HG03354 (cell line): ENCODE measurements at regions not wholly inside any gene's neighbourhood (a gene's known extent, or its start where the extent isn't known, plus 50 kb on each side); places are given as distances from the start of the nearest gene placed in this dataset.

Experiments used
- ATAC-seq: cut with Tn5 transposase; IDR thresholded peaks from one replicate; pipeline ENCODE4 v1.9.1; 2021; ENCODE audit warnings: mild to moderate bottlenecking; ENCODE audit not compliant: unreplicated experiment, poor library complexity, severe bottlenecking

GRCh38 chr4:83837614-83838308 is 301.9 kb downstream of the GPAT3 start:
- ATAC-seq, result no peak

DNA sequence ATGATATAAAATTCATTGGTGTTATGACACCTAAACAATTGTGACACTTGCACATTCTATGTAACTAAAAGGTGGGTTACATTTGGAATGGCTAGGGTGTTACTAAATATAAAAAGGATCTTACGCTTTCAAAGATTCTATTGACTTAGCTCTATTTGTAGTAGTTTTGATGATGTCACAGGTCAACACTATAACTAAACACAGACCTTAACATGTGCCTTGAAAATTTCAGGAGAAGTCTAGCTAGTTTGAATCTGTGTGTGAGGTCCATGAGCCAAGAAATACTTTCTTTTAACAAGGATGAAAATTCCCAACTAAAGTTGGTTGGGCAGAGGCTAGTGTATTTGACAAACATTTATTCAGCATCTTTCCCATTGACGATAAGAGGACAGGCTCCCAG is 298.0 kb downstream of the GPAT3 start:
- ATAC-seq, result no peak

GRCh38 chr4:83832110-83832825 is 296.4 kb downstream of the GPAT3 start:
- no peak for ATAC-seq

DNA sequence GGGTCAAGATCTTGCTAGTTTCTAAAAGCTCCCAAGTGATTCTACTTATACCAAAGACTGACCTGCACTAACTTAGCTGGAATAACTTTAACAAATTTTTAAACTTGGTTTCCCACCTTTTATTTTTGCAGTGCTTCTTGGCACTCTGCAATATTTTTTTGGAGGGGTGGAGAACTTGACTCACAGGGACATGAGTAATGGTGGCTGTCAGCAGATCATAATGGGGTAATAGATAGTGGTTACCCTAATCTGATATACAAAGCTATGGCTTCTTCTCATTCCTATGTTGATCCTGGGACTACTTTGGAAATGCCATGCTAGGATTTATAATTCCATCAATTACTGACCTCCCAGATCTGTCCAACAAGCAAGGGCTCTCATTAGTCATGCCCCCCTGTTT is 295.7 kb downstream of the GPAT3 start:
- ATAC-seq, result no peak

DNA sequence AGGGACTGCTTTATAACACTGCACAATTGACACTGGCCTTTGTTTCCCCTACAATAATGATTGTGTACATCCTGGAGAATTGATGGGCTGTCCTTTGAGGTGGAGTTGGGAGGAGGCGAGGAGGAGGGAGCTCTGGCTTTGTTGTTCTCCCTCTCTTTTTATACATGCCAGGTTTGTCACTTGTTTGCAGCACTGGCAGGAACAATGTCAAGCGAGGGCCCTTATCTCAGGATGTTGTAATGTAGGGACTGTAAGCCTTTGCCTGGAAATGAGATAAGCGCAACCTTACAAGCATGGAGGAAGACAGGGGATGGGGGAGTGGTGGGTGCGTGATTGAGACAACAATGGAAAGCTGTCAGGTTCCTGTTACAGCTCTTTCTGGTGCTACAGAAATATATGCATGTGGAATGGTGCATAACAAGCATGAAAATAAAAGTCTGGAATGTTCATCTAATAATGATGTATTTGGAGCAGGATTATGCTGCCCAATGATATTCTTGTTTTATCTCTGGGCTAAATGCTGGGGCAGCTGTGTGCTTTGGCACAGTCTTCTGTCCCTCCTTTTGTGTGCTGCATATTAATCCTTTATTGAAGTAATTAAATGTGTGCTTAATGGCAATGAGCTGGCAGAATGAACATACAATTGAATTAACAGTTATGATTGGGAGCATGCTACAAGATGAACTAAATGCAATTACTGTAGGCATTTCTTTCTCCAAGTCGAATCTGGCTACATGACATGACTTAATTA is 294.4 kb downstream of the GPAT3 start:
- no peak for ATAC-seq

- ATAC-seq, result no peak
Observed at GRCh38 chr4:83828601-83829000, 292.7 kb downstream of the GPAT3 start.

DNA sequence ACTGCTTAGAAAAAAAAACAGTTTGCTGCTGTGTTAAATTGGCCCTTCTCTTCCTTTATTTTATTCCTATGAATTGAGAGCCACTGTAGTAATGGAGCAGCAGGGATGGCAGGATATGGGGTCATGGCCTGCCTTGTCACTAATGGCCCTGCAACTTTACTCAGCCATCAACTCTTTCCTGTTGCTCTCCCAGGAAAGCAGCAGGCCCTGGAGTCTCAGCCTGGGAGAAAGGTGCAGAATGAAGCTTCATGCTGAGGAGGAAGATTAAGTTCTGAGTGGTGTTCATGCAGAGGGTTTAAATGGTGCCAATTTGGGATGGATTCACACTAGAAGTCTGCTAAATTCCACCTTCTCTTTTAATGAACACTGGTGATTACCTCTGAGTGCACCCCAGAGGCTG is 285.6 kb downstream of the GPAT3 start:
- no peak for ATAC-seq

DNA sequence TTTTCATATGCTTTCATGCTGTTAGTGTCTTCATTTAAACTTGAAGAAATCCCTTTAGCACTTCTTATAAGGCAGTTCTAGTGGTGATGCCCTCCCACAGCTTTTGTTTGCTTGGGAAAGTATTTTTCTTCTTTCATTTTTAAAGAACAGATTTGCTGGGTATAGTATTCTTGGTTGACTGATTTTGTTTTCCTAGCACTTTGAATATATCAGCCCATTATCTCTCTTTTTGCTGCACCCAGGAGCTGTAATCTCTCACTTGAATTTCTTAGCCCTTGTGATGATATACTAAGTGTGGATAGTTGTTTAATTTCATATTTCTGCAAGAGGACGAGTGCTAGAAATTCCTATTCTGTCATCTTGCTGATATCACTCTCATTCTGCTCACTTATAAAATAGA is 283.7 kb downstream of the GPAT3 start:
- ATAC-seq, result no peak

DNA sequence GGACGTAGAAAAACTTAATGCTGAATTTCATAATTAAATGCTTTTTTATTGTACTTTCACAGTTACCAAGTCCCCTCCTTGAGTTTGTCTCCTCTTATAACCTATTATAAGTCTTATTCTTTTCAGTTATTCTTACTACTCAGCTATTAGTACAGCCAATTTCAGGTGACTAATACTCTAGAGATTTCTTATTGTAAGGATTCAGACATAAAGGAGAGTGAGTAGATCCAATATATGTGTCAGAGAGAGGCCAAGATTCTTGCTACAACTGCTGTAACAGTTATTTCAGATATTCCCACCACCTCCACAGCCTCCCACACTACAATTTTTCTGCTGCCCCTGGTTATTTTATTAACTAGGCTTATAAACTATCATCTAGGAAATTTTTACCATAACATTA is 274.5 kb downstream of the GPAT3 start:
- no peak for ATAC-seq

DNA sequence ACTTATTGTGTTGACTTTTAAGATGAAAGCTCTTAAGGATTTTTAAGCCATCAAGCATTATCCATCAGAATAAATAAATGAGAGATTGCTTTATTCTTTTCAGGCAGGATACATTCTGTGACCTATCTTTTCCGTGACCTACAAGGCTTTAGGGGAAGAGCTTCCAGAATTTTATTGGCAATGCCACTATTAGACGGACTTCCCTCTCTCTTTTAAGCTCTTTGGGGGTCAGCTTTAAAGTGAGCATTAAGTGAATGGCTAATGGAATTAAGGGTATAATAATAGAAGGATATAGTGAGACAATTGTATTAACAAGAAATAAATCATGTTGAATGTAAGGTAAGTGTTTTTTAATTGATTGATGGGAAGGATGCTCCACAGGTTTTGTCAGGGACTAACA is 273.7 kb downstream of the GPAT3 start:
- no peak for ATAC-seq

GRCh38 chr4:83793481-83793880 is 257.6 kb downstream of the GPAT3 start:
- no peak for ATAC-seq

- ATAC-seq, result no peak
Observed at GRCh38 chr4:83785891-83786290, 250.0 kb downstream of the GPAT3 start.

DNA sequence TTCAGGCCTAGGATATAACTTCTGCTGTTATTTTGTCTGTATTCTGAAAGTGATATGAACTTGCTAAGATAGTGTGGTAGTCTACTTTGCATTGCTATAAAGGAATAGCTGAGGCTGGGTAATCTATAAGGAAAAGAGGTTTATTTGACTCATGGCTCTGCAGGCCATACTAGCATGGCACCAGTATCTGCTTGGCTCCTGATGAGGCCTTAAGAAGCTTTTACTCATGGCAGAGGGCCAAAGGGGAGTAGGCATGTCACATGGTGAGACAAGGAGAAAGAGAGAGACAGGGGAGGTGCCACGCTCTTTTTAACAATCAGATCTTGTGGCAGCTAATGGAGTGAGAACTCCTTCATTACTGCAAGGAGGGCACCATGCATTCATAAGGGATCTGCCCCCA is 247.3 kb downstream of the GPAT3 start:
- no peak for ATAC-seq

GRCh38 chr4:83782591-83782990 is 246.7 kb downstream of the GPAT3 start:
- ATAC-seq, result no peak

GRCh38 chr4:83781434-83781833 is 245.5 kb downstream of the GPAT3 start:
- ATAC-seq, result no peak

DNA sequence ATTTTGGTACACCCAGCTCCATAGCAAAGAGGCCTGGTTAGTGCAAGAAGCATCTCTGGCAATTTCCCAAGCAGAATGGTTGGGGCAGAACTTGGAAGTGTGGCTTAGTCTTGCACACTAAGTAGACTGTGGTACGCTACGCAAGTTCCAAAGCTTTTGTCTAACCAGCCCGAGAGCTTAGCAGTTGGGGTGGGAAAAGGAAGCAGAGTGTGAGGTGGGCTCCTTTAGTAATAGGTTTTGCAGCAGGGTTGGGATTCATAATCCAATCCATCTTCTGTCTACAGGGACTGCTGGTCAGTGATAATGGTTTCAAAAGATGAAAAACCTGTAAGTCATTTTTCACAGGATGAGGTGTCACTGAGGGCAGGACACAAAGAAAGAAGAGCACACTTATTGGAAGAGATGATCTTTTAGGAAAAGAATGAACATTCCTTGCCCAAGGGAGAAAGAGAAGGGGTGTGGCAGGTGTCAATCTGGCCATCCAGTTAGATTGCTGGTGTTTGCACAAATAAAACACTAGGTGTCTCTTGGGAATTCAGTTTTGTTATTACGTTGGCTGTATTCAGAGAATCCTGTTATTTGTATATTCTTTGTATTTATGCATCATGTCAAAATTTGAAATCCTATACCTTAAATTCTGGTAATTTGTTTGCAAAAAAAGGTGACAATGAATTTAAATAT is 244.3 kb downstream of the GPAT3 start:
- no peak for ATAC-seq

GRCh38 chr4:83779103-83780052 is 243.5 kb downstream of the GPAT3 start:
- ATAC-seq, result no peak

GRCh38 chr4:83772685-83773084 is 236.8 kb downstream of the GPAT3 start:
- no peak for ATAC-seq

DNA sequence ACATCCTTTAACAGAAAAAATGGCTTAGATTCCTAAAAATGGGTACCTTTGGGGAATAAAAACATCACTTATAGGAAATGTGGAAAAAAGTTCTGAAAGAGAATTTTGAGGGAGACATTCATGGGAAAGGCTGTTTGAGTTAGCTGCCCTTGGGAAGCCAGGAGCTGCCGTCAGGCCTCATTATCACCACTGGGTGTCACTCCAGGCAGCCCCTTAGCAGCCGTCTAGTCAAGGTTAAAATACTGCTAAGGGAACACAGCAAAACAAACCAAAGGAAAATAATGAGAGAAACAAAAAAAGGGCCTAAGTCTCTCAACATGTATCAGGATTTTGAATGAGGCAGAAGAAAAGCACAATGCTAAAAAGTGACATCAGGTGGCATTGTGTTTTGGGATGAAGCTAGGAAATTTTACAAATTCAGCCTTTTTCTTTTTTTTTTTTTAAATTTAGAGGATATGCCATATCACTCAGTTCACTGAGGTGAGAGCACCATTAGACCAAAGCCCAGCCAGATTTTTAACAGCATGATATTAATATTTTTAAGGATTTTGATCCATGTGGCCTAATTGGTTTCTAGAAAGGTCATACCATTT is 235.3 kb downstream of the GPAT3 start:
- ATAC-seq, result peak; percentile 51
